Gastrocnemius medialis (tissue), 4 donors: ENCODE measurements at regions not wholly inside any gene's neighbourhood (a gene's known extent, or its start where the extent isn't known, plus 50 kb on each side); places are given as distances from the start of the nearest gene placed in this dataset.
A peak's percentile ranks its signal among the peaks of the same experiment; 100 is the strongest.

Source experiments
- ATAC-seq, 2 donors: fragments of 150-250 bp; one replicate each; pipeline ENCODE4 v1.9.1; 2016
- DNase-seq, 2 donors: peaks; one replicate each; pipeline ENCODE4 v3.0.0-alpha.2; 2019
- H3K27ac ChIP-seq, 4 donors: fragments of 200-600 bp; sonication (generic); 1 replicate in 1 of 4; 2 replicates in 3 of 4; pipeline ENCODE4 v1.5.1; 2016 to 2018; ENCODE audit warnings: mild to moderate bottlenecking in 2 of 4, moderate library complexity in 1 of 4
- H3K27me3 ChIP-seq, 3 donors: fragments of 200-600 bp; sonication (generic) in 2 of 3; 1 replicate in 1 of 3; 2 replicates in 2 of 3; pipeline versions ENCODE4 v1.5.1 to v1.6.0; 2016 to 2019; ENCODE audit warnings: mild to moderate bottlenecking in 1 of 3, moderate library complexity in 1 of 3
- H3K36me3 ChIP-seq, 2 donors: fragments of 200-600 bp; sonication (generic) in 1 of 2; one replicate each; pipeline ENCODE4 v1.5.1; 2017 to 2018
- H3K4me1 ChIP-seq, 2 donors: fragments of 200-600 bp; sonication (generic) in 1 of 2; one replicate each; pipeline ENCODE4 v1.5.1; 2016 to 2017; ENCODE audit warnings: mild to moderate bottlenecking in 2 of 2
- H3K4me3 ChIP-seq, 4 donors: fragments of 200-600 bp; sonication (generic) in 3 of 4; 1 replicate in 1 of 4; 2 replicates in 3 of 4; pipeline ENCODE4 v1.5.1; 2016 to 2019; ENCODE audit warnings: mild to moderate bottlenecking in 2 of 4
- H3K9me3 ChIP-seq, 3 donors: fragments of 200-600 bp; sonication (generic) in 2 of 3; 1 replicate in 1 of 3; 2 replicates in 2 of 3; pipeline ENCODE4 v1.5.1; 2016 to 2019
- POLR2A ChIP-seq, 2 donors: fragments of 450-650 bp; IDR thresholded peaks; one replicate each; pipeline ENCODE4 v1.6.1; 2017; ENCODE audit warnings: antibody characterized with exemption in 2 of 2, mild to moderate bottlenecking in 2 of 2, moderate library complexity in 2 of 2
- in situ Hi-C, 4 donors: fragments of 200-750 bp; cut with MboI; loops; one replicate each; pipeline versions ENCODE4 v1.15.0 to v1.8.0; 2017; ENCODE audit warnings: low sequenced_read_pairs in 4 of 4
- intact Hi-C: fragments of 100-400 bp; cut with DNase I; formaldehyde crosslinking; loops from one replicate; pipeline ENCODE4 v1.15.1; 2023; ENCODE audit warnings: low total_unique reads
- TF ChIP-seq, protein P1 (sequence below), 5 experiments: fragments of 450-650 bp in 3 of 5; fragments of 200-600 bp in 2 of 5; sonication (generic) in 2 of 5; IDR thresholded peaks in 4 of 5; conservative IDR thresholded peaks in 1 of 5; 1 replicate in 4 of 5; 2 replicates in 1 of 5; pipeline ENCODE4 v1.5.1; 2016 to 2019; ENCODE audit warnings: antibody characterized with exemption in 5 of 5, mild to moderate bottlenecking in 3 of 5, moderate library complexity in 3 of 5

DNA sequence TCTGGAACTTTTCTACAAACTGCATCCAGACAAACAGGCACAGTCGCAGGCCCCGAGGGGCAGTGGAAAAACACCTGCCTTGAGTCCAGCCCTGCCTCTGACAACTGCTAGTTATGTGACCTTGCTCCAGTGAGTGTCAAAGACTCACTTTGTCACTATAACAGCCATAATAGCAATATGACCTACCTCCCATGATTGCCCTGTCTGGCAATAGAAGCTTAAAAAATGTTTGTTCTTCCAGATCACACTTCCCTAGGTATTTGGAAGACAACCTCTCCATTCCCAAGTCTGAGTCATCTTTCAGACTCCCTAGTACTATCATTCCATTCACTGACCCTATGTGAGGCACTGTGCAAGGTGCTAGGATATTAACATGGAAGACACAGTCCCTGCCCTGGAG lies 74.5 kb downstream of the RPL27A start:
- Histone ChIP-seq H3K36me3 (no peaks in the 10 kb centered on the region), H3K9me3 (no peaks in the 10 kb centered on the region), H3K27me3 (no peaks in the 10 kb centered on the region), H3K4me3 (no peak overlapping the region), H3K27ac (peak overlapping the region; percentile 26 to 76 (median 57)), H3K4me1 (peaks cover 43 to 46% of the 10 kb centered on the region in 2 donors)
- intact Hi-C loops (loop anchor here (2.0 kb wide), 1 partner anchor 24 kb away; no protein-coding TSS in a partner anchor), in situ Hi-C loops (no loop called here)
- ATAC-seq (peak; percentile 18 to 56), DNase-seq (no peak)
- TF ChIP-seq, protein P1, sequence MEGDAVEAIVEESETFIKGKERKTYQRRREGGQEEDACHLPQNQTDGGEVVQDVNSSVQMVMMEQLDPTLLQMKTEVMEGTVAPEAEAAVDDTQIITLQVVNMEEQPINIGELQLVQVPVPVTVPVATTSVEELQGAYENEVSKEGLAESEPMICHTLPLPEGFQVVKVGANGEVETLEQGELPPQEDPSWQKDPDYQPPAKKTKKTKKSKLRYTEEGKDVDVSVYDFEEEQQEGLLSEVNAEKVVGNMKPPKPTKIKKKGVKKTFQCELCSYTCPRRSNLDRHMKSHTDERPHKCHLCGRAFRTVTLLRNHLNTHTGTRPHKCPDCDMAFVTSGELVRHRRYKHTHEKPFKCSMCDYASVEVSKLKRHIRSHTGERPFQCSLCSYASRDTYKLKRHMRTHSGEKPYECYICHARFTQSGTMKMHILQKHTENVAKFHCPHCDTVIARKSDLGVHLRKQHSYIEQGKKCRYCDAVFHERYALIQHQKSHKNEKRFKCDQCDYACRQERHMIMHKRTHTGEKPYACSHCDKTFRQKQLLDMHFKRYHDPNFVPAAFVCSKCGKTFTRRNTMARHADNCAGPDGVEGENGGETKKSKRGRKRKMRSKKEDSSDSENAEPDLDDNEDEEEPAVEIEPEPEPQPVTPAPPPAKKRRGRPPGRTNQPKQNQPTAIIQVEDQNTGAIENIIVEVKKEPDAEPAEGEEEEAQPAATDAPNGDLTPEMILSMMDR (IDR thresholded peaks at IDR 0.05 in 4 of 5, conservative IDR thresholded peaks at IDR 0.05 in 1 of 5), result no peak
- no peak for TF ChIP-seq POLR2A (IDR thresholded peaks at IDR 0.05)

DNA sequence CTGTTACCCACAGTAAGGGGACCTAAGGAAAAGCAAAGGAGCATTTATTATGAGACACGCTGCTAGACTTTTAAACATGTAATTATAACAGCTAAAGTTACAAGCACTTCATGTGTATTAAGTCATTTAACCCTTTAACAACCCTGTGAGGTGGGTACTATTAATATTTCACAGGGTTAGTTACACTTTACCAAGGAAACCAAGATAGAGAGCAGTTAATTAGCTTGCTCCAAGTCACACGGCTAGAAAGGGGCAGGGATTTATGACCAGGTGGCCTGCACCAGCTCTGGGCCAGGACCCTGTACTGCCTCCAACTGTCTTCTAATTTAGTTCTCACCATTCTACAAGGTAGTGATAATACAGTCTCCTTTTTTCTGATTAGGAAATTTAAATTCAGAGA lies 74.9 kb downstream of the RPL27A start:
- DNase-seq (no peak), ATAC-seq (no peak)
- intact Hi-C loops, result loop anchor here (2.0 kb wide), 1 partner anchor 25 kb away; no protein-coding TSS in a partner anchor
- in situ Hi-C loops, result no loop called here
- Histone ChIP-seq H3K27ac (peak overlapping the region; percentile 26 to 76 (median 57)), H3K4me3 (no peak overlapping the region), H3K4me1 (peaks cover 47 to 50% of the 10 kb centered on the region in 2 donors), H3K9me3 (no peaks in the 10 kb centered on the region), H3K36me3 (no peaks in the 10 kb centered on the region), H3K27me3 (no peaks in the 10 kb centered on the region)
- TF ChIP-seq, protein P1 (IDR thresholded peaks at IDR 0.05 in 4 of 5, conservative IDR thresholded peaks at IDR 0.05 in 1 of 5), result no peak
- no peak for TF ChIP-seq POLR2A (IDR thresholded peaks at IDR 0.05)

DNA sequence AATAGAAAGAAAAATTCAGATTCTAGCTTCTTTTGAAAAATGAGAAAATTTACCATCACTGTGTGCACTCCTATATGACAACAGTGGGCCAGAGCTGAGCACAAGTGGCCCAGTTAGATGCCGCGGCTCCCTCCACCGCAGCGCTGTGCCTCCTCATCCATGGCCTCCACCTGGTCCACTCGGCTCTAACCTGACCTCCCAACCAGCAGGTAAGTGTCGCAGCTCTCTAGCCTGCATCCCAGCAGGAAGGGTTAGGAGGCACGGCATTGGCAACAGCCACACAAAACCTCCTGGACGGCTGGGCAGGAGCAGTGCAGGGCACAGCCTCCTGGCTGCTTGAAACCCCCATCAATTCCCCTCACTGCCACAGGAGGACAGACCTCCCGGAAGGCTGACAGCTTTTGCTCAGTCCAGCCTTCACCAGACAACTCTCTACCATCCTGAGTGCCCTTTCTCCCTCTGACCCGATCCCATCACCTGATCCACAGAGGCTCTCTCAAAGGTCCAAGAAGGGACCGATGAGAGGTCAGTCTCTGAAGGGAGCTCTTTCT lies 76.1 kb downstream of the RPL27A start:
- DNase-seq, result no peak
- intact Hi-C loops, result no loop called here
- no peak overlapping the region for H3K4me3 ChIP-seq
- no peaks in the 10 kb centered on the region for H3K36me3 ChIP-seq
- H3K4me1 ChIP-seq, result peaks cover 54 to 58% of the 10 kb centered on the region in 2 donors
- H3K27me3 ChIP-seq, result no peaks in the 10 kb centered on the region
- no peaks in the 10 kb centered on the region for H3K9me3 ChIP-seq
- ATAC-seq, result no peak
- H3K27ac ChIP-seq, result peak overlapping the region in 2 of 4 donors; percentile 63 to 76
- in situ Hi-C loops, result no loop called here
- TF ChIP-seq, protein P1 (IDR thresholded peaks at IDR 0.05 in 4 of 5, conservative IDR thresholded peaks at IDR 0.05 in 1 of 5), result no peak
- no peak for TF ChIP-seq POLR2A (IDR thresholded peaks at IDR 0.05)

GRCh38 chr11:8759634-8760033 lies 77.0 kb downstream of the RPL27A start:
- Histone ChIP-seq H3K4me1 (peaks cover 59 to 67% of the 10 kb centered on the region in 2 donors), H3K27ac (peak overlapping the region; percentile 27 to 63 (median 46)), H3K36me3 (no peaks in the 10 kb centered on the region), H3K27me3 (no peaks in the 10 kb centered on the region), H3K4me3 (no peak overlapping the region), H3K9me3 (no peaks in the 10 kb centered on the region)
- DNase-seq, result peak in 1 of 2 donors; percentile 48
- in situ Hi-C loops (no loop called here), intact Hi-C loops (no loop called here)
- TF ChIP-seq POLR2A (IDR thresholded peaks at IDR 0.05), result no peak
- TF ChIP-seq, protein P1 (IDR thresholded peaks at IDR 0.05 in 4 of 5, conservative IDR thresholded peaks at IDR 0.05 in 1 of 5), result no peak
- ATAC-seq, result peak; percentile 57 to 64

GRCh38 chr11:8760896-8761295 lies 78.3 kb downstream of the RPL27A start:
- Histone ChIP-seq H3K27me3 (no peaks in the 10 kb centered on the region), H3K36me3 (no peaks in the 10 kb centered on the region), H3K9me3 (no peaks in the 10 kb centered on the region), H3K27ac (peak overlapping the region in 2 of 4 donors; percentile 5 to 57), H3K4me3 (no peak overlapping the region), H3K4me1 (peaks cover 63 to 64% of the 10 kb centered on the region in 2 donors)
- in situ Hi-C loops, result no loop called here
- no peak for DNase-seq
- TF ChIP-seq POLR2A (IDR thresholded peaks at IDR 0.05), result no peak
- TF ChIP-seq, protein P1 (IDR thresholded peaks at IDR 0.05 in 4 of 5, conservative IDR thresholded peaks at IDR 0.05 in 1 of 5), result no peak
- intact Hi-C loops, result no loop called here
- ATAC-seq, result no peak
